Left lung (tissue), 4 donors: ENCODE measurements at regions not wholly inside any gene's neighbourhood (a gene's known extent, or its start where the extent isn't known, plus 50 kb on each side); places are given as distances from the start of the nearest gene placed in this dataset.
"Not testable (repeated sequence)": the region's sequence is repeated elsewhere in the genome, so short reads cannot be mapped to it uniquely, and the experiment has no call there.

Source experiments
- ATAC-seq: fragments of 200-7000 bp; cut with Tn5 transposase; one replicate; pipeline ENCODE4 v1.9.1; 2020; ENCODE audit warnings: moderate library complexity
- DNase-seq, 4 donors: peaks; one replicate each; pipeline ENCODE4 v3.0.0-alpha.2; 2013 to 2020
- H3K27ac ChIP-seq, 2 donors: fragments of 200-600 bp; sonication (generic) in 1 of 2; one replicate each; pipeline versions ENCODE4 v1.5.0 to v1.8.0; 2020 to 2021
- H3K27me3 ChIP-seq, 2 donors: fragments of 200-600 bp; sonication (generic) in 1 of 2; one replicate each; pipeline versions ENCODE4 v1.5.0 to v1.8.0; 2020 to 2021
- H3K36me3 ChIP-seq, 2 donors: fragments of 200-600 bp; sonication (generic) in 1 of 2; one replicate each; pipeline versions ENCODE4 v1.5.0 to v1.8.0; 2020 to 2021
- H3K4me1 ChIP-seq, 2 donors: fragments of 200-600 bp; one replicate each; pipeline ENCODE4 v1.8.0; 2021
- H3K4me3 ChIP-seq, 2 donors: fragments of 200-600 bp; sonication (generic) in 1 of 2; one replicate each; pipeline versions ENCODE4 v1.5.0 to v1.8.0; 2020 to 2021; ENCODE audit warnings: mild to moderate bottlenecking in 1 of 2
- H3K9me3 ChIP-seq, 2 donors: fragments of 200-600 bp; sonication (generic) in 1 of 2; one replicate each; pipeline versions ENCODE4 v1.5.0 to v1.8.0; 2020 to 2021
- CTCF ChIP-seq, 2 donors: fragments of 200-600 bp; sonication (generic) in 1 of 2; IDR thresholded peaks; one replicate each; pipeline versions ENCODE4 v1.5.0 to v1.8.0; 2021; ENCODE audit warnings: antibody characterized with exemption in 2 of 2
- intact Hi-C, 2 donors: fragments of 100-400 bp; cut with DNase I; formaldehyde crosslinking; loops; one replicate each; pipeline versions ENCODE4 v1.11.2 to v1.14.2; 2022
- donor health status: DM: no; HTN: yes; CAD: no.
- donor health status: DM: no; HTN: no; CAD: no.

DNA sequence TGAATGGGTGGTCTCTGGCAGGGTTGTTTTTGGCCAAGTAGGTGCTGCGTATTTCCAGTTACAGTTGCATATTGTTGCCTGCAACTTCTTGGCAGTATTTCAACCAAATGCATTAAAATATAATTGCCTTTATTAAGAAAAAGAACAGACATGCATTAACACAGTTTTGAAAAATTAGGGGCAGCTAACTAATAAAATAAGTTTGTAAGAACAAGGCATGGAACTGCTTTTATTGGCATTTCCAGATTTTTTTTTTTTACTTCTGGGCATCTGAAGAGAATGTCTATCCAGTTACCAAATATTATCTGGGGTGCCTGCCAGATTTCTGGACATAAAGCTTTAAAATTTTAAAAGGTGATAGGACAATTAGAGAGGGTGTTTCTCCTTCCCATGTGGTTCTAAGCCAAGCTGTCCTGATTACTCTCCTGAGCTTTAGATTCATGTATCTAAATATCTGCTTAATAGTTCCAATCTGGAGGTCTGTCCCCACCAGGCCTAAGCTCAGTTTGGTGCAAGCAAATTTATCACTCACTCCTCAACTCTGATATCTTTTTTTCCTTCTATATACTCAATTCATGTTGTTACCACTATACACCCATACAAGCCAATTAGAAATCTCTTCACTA is 553.3 kb upstream of the USP24 start:
- no peaks in the 10 kb centered on the region for H3K4me1 ChIP-seq
- H3K27ac ChIP-seq: no peak overlapping the region
- intact Hi-C loops: no loop called here
- no peak for TF ChIP-seq CTCF (IDR thresholded peaks at IDR 0.05)
- no peak for ATAC-seq
- no peak overlapping the region for H3K4me3 ChIP-seq
- peaks cover 0 to 2% of the 10 kb centered on the region in 2 donors for H3K9me3 ChIP-seq
- H3K36me3 ChIP-seq: no peaks in the 10 kb centered on the region
- no peaks in the 10 kb centered on the region for H3K27me3 ChIP-seq
- no peak for DNase-seq

DNA sequence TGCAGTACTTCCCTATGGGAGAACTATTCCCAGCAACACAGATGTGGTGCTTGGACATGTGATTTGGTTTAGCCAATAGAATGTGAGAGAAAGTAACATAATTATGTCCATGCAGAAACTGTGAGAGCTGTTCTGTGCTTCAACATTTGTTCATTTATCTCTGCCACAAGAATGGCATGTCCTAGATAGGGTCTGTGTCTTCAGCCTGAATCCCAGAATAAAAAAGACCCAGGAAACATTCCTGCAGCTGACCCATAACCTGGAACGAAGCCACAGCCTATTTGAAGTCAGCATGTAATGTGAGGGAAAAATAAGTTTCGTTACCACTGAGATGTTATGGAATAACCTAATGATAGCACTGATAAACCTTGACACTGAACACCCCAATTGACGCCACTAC is 552.0 kb upstream of the USP24 start:
- Histone ChIP-seq H3K9me3 (peaks cover 0 to 2% of the 10 kb centered on the region in 2 donors), H3K4me3 (no peak overlapping the region), H3K4me1 (no peaks in the 10 kb centered on the region), H3K36me3 (no peaks in the 10 kb centered on the region), H3K27ac (no peak overlapping the region), H3K27me3 (no peaks in the 10 kb centered on the region)
- ATAC-seq (no peak), DNase-seq (no peak)
- intact Hi-C loops: no loop called here
- TF ChIP-seq CTCF (IDR thresholded peaks at IDR 0.05): no peak

- H3K9me3 ChIP-seq, intact Hi-C loops, H3K27me3 ChIP-seq, H3K27ac ChIP-seq, H3K4me3 ChIP-seq, ATAC-seq, H3K4me1 ChIP-seq, H3K36me3 ChIP-seq, DNase-seq: not testable (repeated sequence)
These were observed 550.3 kb upstream of the USP24 start for GRCh38 chr1:55765505-55765904.

GRCh38 chr1:55751776-55752175 is 536.6 kb upstream of the USP24 start:
- Histone ChIP-seq H3K4me1 (no peaks in the 10 kb centered on the region), H3K4me3 (no peak overlapping the region), H3K36me3 (no peaks in the 10 kb centered on the region), H3K9me3 (peaks cover 0 to 9% of the 10 kb centered on the region in 2 donors), H3K27me3 (no peaks in the 10 kb centered on the region), H3K27ac (no peak overlapping the region)
- intact Hi-C loops: no loop called here
- no peak for TF ChIP-seq CTCF (IDR thresholded peaks at IDR 0.05)
- ATAC-seq (no peak), DNase-seq (peak in 2 of 4 donors; percentile 61 to 68)

DNA sequence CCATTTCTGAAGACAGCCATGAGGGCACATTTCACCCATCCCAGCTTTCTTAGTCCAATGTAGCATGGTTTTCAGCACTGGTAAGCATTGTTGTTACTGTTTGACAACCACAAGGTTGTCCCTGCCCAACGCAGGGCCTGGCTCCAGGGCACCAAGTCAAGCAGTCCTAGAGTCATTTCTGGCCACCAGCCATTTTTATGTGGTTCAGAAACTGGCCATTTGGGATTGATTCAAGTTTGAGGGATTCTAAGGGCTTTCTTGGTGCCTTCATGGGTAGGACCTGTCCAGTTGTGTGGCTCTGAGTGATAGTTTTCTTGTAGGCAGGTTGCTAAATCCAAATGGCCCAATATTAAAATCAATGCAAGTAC is 535.4 kb upstream of the USP24 start:
- TF ChIP-seq CTCF (IDR thresholded peaks at IDR 0.05): no peak
- DNase-seq: no peak
- Histone ChIP-seq H3K4me3 (no peak overlapping the region), H3K36me3 (no peaks in the 10 kb centered on the region), H3K4me1 (no peaks in the 10 kb centered on the region), H3K27me3 (no peaks in the 10 kb centered on the region), H3K27ac (no peak overlapping the region), H3K9me3 (peaks cover 0 to 11% of the 10 kb centered on the region in 2 donors)
- intact Hi-C loops: no loop called here
- ATAC-seq: no peak

DNA sequence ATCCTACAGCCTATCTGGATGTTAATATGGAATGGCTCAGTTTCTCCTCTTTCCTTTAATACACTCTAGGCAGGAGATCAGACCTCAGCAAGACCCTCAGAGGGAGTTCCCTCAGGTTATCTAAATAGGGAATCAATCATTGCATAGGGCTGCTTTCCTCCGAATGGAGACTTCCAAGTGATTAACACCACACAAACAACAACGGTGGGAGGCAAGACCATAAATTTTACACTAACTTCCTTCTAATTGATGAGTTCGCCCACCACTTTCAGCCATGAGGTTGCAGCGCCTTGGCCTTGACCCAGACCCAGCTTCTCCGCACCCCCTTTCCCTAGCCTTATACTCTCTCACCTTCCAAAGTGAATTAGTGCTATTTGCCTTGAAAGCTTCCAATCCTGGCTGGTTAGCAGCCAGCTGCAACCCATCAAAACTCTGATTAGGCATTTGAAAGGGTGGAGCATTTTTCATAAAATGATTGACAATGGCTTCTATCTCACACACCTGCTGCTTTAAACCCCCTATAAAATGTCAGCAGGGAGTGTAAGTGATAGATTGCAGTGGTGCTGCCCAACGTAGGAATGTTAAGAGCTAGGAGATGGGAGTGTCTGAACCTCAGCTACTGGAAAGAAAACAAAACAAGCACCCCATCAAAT is 534.9 kb upstream of the USP24 start:
- ATAC-seq: no peak
- no peak overlapping the region for H3K4me3 ChIP-seq
- no peak for TF ChIP-seq CTCF (IDR thresholded peaks at IDR 0.05)
- intact Hi-C loops: no loop called here
- no peaks in the 10 kb centered on the region for H3K36me3 ChIP-seq
- no peaks in the 10 kb centered on the region for H3K27me3 ChIP-seq
- H3K27ac ChIP-seq: no peak overlapping the region
- peaks cover 0 to 11% of the 10 kb centered on the region in 2 donors for H3K9me3 ChIP-seq
- no peaks in the 10 kb centered on the region for H3K4me1 ChIP-seq
- DNase-seq: no peak
